Stomach (tissue), 4 donors: ENCODE measurements at regions not wholly inside any gene's neighbourhood (a gene's known extent, or its start where the extent isn't known, plus 50 kb on each side); places are given as distances from the start of the nearest gene placed in this dataset.

Source experiments
- POLR2A ChIP-seq, 4 donors: fragments of 450-650 bp; IDR thresholded peaks; one replicate each; pipeline ENCODE4 v1.6.1; 2016; ENCODE audit warnings: antibody characterized with exemption in 4 of 4, control low read depth in 2 of 4, mild to moderate bottlenecking in 1 of 4, moderate library complexity in 1 of 4
- POLR2AphosphoS5 ChIP-seq, 3 donors: sonication (generic); formaldehyde crosslinking; IDR thresholded peaks; one replicate each; pipeline ENCODE4 v1.6.1; 2016; ENCODE audit warnings: antibody characterized with exemption in 3 of 3
- TF ChIP-seq, protein P1 (sequence below), 7 experiments: fragments of 450-650 bp in 4 of 7; fragments of 200-600 bp in 3 of 7; sonication (generic) in 3 of 7; IDR thresholded peaks; one replicate each; pipeline ENCODE4 v1.5.1; 2016 to 2019; ENCODE audit warnings: antibody characterized with exemption in 7 of 7, control low read depth in 2 of 7, mild to moderate bottlenecking in 1 of 7

GRCh38 chr5:92402045-92402444 is 1018.9 kb upstream of the ARRDC3 start:
- TF ChIP-seq, protein P1, sequence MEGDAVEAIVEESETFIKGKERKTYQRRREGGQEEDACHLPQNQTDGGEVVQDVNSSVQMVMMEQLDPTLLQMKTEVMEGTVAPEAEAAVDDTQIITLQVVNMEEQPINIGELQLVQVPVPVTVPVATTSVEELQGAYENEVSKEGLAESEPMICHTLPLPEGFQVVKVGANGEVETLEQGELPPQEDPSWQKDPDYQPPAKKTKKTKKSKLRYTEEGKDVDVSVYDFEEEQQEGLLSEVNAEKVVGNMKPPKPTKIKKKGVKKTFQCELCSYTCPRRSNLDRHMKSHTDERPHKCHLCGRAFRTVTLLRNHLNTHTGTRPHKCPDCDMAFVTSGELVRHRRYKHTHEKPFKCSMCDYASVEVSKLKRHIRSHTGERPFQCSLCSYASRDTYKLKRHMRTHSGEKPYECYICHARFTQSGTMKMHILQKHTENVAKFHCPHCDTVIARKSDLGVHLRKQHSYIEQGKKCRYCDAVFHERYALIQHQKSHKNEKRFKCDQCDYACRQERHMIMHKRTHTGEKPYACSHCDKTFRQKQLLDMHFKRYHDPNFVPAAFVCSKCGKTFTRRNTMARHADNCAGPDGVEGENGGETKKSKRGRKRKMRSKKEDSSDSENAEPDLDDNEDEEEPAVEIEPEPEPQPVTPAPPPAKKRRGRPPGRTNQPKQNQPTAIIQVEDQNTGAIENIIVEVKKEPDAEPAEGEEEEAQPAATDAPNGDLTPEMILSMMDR (IDR thresholded peaks at IDR 0.05), result no peak
- TF ChIP-seq POLR2A (IDR thresholded peaks at IDR 0.05) (no peak), POLR2AphosphoS5 (IDR thresholded peaks at IDR 0.05) (no peak)
